ENCODE measurements at regions not wholly inside any gene's neighbourhood (a gene's known extent, or its start where the extent isn't known, plus 50 kb on each side); places are given as distances from the start of the nearest gene placed in this dataset.

DNA sequence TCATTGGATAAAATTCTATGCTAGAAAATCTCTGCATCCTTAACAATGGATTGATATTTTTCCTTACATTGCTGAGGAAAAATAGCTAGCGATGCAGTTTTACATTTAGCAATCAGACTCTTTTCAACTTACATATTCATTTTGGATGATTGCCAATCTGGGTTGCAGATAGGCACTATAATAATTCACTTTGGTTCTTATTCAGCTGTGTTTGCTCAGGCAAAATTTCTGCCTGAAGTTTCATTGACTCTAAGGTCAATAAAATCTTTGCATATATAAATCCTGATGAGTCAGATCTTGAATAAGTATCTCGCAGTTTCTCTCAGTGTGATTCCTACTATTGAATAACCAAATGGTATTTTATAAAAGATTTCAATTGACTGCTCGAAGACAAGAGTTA is 1105.8 kb downstream of the CDH18 start:
- 59 to 69% (median 66%) methylated on average over 3 of the region's 3 CpGs for WGBS, 4 donors
- intact Hi-C loops (cut with DNase I), result no loop called here
- Histone ChIP-seq H3K36me3 (replicated peaks in 1 of 2) (no peaks in the 10 kb centered on the region), H3K4me3 (no peak overlapping the region), H3K27ac (no peak overlapping the region), H3K9me3 (replicated peaks in 1 of 3) (no peaks in the 10 kb centered on the region), H3K27me3 (no peaks in the 10 kb centered on the region), H3K4me1 (replicated peaks in 1 of 2) (no peaks in the 10 kb centered on the region)
- TF ChIP-seq POLR2A (IDR thresholded peaks at IDR 0.05) (no peak), CTCF (IDR thresholded peaks at IDR 0.05) (no peak)
- DNase-seq, result no peak

GRCh38 chr5:18888821-18889220 is 1099.2 kb downstream of the CDH18 start:
- H3K9me3 ChIP-seq (replicated peaks in 1 of 3), result no peaks in the 10 kb centered on the region
- no peak overlapping the region for H3K4me3 ChIP-seq
- H3K4me1 ChIP-seq (replicated peaks in 1 of 2), result no peaks in the 10 kb centered on the region
- H3K27me3 ChIP-seq, result no peaks in the 10 kb centered on the region
- no peak for DNase-seq
- no peak overlapping the region for H3K27ac ChIP-seq
- intact Hi-C loops (cut with DNase I), result no loop called here
- TF ChIP-seq POLR2A (IDR thresholded peaks at IDR 0.05) (no peak), CTCF (IDR thresholded peaks at IDR 0.05) (no peak)
- H3K36me3 ChIP-seq (replicated peaks in 1 of 2), result no peaks in the 10 kb centered on the region

DNA sequence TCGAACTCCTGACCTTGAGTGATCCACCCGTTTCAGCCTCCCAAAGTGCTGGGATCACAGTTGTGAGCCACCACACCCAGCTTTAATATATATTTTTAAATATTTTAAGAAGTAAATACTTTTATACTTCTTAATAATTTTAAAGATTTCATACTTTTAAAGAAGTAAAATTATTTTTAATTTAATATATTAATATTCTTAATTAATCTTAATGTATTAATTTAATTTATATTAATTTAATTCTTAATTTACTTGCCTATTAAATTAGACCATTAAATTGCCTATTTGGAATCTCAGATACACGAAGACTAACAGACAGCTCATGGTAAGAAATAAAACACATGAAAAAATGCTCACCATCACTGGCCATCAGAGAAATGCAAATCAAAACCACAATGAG is 1087.4 kb downstream of the CDH18 start:
- WGBS, 4 donors, result 69 to 83% (median 72%) methylated on average over 3 of the region's 3 CpGs

DNA sequence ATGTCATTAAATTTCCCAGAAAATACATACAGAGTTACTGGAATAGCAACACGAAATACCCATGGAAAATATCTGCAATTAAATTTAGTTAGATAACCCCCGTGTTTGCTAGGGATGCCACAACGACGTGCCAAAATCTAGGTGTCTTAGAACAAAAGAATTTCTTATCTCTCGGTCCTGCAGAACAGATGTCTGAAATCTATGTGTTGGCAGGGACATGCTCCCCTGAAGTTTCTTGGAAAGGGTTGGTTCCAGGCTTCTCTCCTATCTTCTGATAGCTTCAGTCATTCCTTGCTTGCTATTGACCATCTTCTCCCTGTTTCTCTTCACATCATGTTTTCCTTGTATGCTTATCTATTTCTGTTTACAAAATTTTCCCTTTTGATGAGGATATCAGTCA is 1067.0 kb downstream of the CDH18 start:
- Histone ChIP-seq H3K9me3 (replicated peaks in 1 of 3) (no peaks in the 10 kb centered on the region), H3K36me3 (replicated peaks in 1 of 2) (no peaks in the 10 kb centered on the region), H3K4me3 (no peak overlapping the region), H3K4me1 (replicated peaks in 1 of 2) (no peaks in the 10 kb centered on the region), H3K27ac (no peak overlapping the region), H3K27me3 (no peaks in the 10 kb centered on the region)
- intact Hi-C loops (cut with DNase I), result no loop called here
- 68 to 84% (median 73%) methylated on average over 5 of the region's 5 CpGs for WGBS, 4 donors
- DNase-seq, result no peak
- TF ChIP-seq POLR2A (IDR thresholded peaks at IDR 0.05), result no peak
- no peak for TF ChIP-seq CTCF (IDR thresholded peaks at IDR 0.05)

More for the DNA sequence above, 1087.4 kb downstream of the CDH18 start:
- no peaks in the 10 kb centered on the region for H3K36me3 ChIP-seq (replicated peaks in 1 of 2)
- H3K27me3 ChIP-seq, result no peaks in the 10 kb centered on the region
- H3K4me3 ChIP-seq, result no peak overlapping the region
- TF ChIP-seq CTCF (IDR thresholded peaks at IDR 0.05) (no peak), POLR2A (IDR thresholded peaks at IDR 0.05) (no peak)
- H3K27ac ChIP-seq, result no peak overlapping the region
- DNase-seq, result no peak
- no peaks in the 10 kb centered on the region for H3K4me1 ChIP-seq (replicated peaks in 1 of 2)
- H3K9me3 ChIP-seq (replicated peaks in 1 of 3), result no peaks in the 10 kb centered on the region
- intact Hi-C loops (cut with DNase I), result no loop called here

Measured in adrenal gland (tissue), 9 donors.